ENCODE measurements at regions not wholly inside any gene's neighbourhood (a gene's known extent, or its start where the extent isn't known, plus 50 kb on each side); places are given as distances from the start of the nearest gene placed in this dataset.
"Not testable (repeated sequence)": the region's sequence is repeated elsewhere in the genome, so short reads cannot be mapped to it uniquely, and the experiment has no call there.

DNA sequence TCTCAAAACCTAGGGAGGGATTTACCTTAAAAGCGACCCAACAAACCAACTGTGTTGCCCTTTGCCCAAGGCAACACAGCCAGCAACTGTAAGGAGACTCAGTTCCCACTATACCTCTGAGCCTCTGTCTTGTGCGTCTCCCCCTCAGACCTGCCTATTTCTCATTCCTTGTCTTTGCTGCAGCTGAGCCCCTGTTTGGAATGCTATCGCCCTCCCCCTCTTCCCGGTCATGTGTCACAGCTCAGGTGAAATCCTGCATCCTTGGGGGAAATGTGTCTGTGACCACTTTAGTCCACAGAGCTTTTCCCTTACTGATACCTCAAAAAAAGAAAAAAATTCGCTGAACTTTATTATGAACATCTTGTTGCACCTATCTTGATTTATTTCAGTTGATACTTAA is 52.0 kb upstream of the LRIG1 start:
- DNase-seq (ENCODE audit: low spot score) (no peak), FAIRE-seq (no peak)

DNA sequence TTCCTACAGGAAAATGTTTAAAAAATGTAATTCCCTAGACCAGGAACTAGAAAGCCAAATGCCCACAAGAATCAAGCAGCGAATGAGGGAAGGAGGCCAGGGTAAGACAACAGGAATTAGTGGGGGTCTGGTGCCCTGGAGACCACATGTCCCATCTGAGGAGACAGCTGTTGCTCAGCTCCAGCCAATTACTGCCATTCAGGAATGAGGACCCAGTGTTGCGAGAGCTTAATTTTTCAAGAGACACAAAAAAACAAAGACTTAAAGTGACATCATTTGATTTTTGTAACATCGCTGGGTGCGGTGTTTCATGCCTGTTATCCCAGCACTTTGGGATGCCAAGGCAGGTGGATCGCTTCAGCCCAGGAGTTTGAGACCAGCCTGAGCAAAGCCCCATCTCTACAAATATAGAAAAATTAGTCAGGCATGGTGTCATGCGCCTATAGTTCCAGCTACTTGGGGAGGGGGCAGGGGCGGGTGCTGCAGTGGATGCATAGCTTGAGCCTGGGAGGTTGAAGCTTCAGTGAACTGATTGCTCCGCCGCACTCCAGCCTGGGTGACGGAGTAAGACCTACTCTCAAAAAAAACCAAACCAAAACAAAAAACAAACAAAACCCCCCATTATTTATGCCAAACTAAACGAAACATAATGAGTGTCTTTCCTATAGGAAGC is 52.8 kb upstream of the LRIG1 start:
- no peak for FAIRE-seq
- DNase-seq (ENCODE audit: low spot score): no peak

DNA sequence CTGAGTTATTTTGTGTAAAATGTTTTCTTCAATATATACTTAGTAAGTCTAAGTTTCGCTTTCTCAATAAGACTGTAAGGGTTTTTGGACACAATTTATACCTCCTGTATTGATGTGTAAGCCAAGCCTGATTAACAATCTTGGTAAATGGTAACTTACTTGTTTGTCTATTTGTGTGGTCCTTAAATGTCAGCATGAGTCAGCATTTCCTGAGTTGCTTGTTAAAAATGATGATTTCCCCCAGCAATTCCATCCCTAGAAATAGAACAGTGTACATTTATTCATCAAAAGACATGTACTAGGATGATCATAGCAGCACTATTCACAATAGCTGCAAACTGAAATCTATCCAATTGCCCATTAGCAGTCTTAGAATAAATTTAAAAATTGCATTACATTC is 53.4 kb upstream of the LRIG1 start:
- DNase-seq (ENCODE audit: low spot score): no peak
- no peak for FAIRE-seq

- FAIRE-seq: no peak
Observed at GRCh38 chr3:66555214-66555844, 54.5 kb upstream of the LRIG1 start.

GRCh38 chr3:66557170-66557569 is 56.3 kb upstream of the LRIG1 start:
- DNase-seq (ENCODE audit: low spot score) (no peak), FAIRE-seq (no peak)

More at GRCh38 chr3:66555214-66555844, 54.5 kb upstream of the LRIG1 start:
- DNase-seq (ENCODE audit: low spot score): peak; percentile 26

DNA sequence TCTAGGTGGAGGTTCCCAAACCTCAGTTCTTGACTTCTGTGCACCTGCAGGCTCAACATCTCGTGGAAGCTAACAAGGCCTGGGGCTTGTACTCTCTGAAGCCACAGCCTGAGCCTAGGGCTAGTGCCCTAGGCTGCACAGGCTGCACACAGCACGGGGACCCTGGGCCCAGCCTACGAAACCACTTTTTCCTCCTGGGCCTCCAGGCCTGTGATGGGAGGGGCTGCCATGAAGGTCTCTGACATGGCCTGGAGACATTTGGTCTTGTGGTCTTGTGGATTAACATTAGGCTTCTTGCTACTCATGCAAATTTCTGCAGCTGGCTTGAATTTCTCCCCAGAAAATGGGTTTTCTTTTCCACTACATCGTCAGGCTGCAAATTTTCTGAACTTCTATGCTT is 59.1 kb upstream of the LRIG1 start:
- not testable (repeated sequence) for DNase-seq (ENCODE audit: low spot score); FAIRE-seq

DNA sequence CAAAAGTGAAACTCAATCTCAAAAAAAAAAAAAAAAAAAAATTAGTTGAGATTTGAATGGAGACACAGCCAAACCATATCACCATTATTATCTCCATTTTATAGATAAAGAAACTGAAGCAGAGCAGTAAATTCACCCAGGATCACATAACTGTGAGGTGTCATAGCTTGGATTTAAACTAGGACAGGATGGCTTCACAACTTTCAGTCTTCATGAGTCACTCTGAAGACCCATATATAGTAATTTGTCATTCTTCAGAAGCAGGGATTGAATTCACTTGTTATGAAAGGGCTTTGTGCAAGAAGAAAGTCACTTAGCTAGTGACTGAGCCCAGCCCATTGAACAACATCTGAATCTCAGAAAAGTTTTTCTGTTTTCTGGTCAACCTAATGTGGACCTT is 60.5 kb upstream of the LRIG1 start:
- no peak for FAIRE-seq
- DNase-seq (ENCODE audit: low spot score): no peak

GRCh38 chr3:66565301-66565700 is 64.5 kb upstream of the LRIG1 start:
- no peak for FAIRE-seq
- no peak for DNase-seq (ENCODE audit: low spot score)

- DNase-seq (ENCODE audit: low spot score) (no peak), FAIRE-seq (no peak)
Observed at GRCh38 chr3:66567077-66567476, 66.3 kb upstream of the LRIG1 start.

- DNase-seq (ENCODE audit: low spot score) (no peak), FAIRE-seq (no peak)
Observed at GRCh38 chr3:66572090-66572675, 71.4 kb upstream of the LRIG1 start.

- DNase-seq (ENCODE audit: low spot score) (no peak), FAIRE-seq (no peak)
Observed at GRCh38 chr3:66572938-66573710, 72.3 kb upstream of the LRIG1 start.

- FAIRE-seq (no peak), DNase-seq (ENCODE audit: low spot score) (no peak)
Observed at GRCh38 chr3:66574091-66574490, 73.3 kb upstream of the LRIG1 start.

- no peak for FAIRE-seq
- no peak for DNase-seq (ENCODE audit: low spot score)
Observed at GRCh38 chr3:66577426-66578203, 76.8 kb upstream of the LRIG1 start.

- FAIRE-seq (no peak), DNase-seq (ENCODE audit: low spot score) (no peak)
Observed at GRCh38 chr3:66581256-66581655, 80.4 kb upstream of the LRIG1 start.

GRCh38 chr3:66582721-66583423 is 82.0 kb upstream of the LRIG1 start:
- DNase-seq (ENCODE audit: low spot score): no peak
- FAIRE-seq: no peak

DNA sequence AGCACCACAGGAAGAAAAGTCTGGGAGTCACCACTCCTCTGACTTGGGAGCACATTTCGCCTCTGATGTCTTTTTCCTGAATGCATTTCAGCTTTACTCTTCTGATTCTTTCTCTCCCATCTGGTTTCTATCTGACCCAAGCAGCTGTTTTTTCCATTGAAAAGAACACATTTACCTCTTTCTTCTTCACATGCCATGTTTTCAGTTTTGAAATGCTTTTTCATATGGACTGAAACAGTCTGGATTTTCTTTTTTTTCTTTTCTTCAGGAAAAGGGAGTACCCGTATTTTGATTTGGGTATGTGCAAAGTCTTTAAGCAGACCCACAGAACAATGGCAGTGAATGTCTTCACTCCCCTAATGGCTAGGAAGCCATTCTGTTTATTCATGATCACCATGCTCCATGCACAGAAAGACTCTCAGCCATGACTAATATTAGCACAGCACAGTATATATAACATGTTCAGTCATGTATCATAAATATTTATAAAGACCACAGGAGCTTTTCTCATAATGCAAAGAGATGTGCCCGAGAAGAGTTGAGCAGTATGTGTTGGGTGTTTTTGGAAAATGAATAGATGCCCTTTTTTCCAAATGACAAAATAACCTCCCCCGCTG is 82.7 kb upstream of the LRIG1 start:
- DNase-seq (ENCODE audit: low spot score) (no peak), FAIRE-seq (no peak)

DNA sequence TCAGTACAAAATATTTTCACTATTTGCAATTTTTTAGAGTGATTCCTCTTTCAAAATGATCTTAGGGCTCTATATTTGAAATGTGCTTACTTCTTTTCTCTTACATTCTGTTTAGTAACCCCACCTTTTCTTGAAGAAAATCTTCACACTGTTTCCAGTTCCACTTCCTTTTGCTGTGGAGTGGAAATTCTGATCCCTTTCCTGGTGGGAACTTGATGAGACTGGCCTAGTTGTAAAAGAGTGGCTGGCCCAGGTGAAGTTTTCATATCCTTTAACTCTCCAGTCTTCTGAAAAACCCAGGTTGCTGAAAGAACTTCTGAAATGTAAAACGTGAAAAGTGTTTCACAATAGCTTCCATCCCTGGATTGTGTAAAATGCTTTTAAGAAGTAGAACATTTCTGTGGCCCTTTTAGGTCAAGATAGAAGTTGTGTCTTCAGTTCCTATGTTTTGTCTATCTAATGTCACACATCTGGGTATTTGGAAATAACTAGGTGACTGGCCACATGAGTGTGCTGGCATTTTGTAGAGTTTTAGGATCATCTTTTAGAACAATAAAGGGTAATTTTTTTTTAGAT is 84.8 kb upstream of the LRIG1 start:
- DNase-seq (ENCODE audit: low spot score) (no peak), FAIRE-seq (no peak)

DNA sequence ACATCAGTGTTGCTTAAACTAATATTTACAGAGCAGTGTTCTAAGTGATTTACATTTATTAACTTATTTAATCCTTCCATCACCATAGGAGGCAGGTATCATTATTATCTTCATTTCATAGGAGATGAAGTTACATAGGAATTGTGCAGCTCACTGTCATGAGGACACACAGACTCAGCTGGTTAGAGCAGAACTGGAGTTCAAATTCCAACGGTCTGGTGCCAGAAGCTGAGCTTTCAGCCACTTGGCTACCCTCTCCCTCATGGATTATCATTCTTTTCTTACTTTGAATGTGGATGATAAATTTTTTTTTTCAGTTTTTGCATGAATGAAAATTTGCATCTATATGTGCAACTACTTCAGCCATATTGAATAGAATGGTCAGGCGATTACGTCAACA is 86.0 kb upstream of the LRIG1 start:
- no peak for DNase-seq (ENCODE audit: low spot score)
- FAIRE-seq: no peak

- FAIRE-seq: no peak
- DNase-seq (ENCODE audit: low spot score): no peak
Observed at GRCh38 chr3:66588340-66588847, 87.6 kb upstream of the LRIG1 start.
